ENCODE measurements at regions not wholly inside any gene's neighbourhood (a gene's known extent, or its start where the extent isn't known, plus 50 kb on each side); places are given as distances from the start of the nearest gene placed in this dataset.

DNA sequence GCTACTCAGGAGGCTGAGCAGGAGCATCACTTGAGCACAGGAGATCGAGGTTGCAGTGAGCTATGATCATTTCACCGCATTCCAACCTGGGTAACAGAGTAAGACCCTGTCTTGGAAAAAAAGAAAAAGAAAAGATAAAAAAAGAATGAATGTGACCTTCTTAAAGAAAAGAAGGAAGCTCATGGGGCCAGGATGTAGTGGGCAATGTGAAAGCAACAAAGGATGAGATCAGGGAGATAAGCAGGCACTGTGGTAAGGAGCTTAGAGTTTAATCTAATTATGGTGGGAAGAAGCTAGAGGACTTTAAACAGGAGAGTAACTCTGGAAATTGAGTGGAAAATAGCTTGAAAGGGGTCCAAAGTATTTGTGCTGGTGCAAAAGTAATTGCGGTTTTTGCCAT lies 231.6 kb upstream of the UBE2E2 start:
- DNase-seq (ENCODE audit: low spot score) = no peak
- H3K9me3 Mint-ChIP-seq = peaks cover 8% of the 10 kb centered on the region
- no peak overlapping the region for H3K27ac Mint-ChIP-seq
- ChIA-PET CTCF (interaction anchor here (1.2 kb wide), 1 partner anchor 11 kb away, joined by 3 read pairs; no protein-coding TSS in a partner anchor), POLR2A (no interaction called here)
- no peaks in the 10 kb centered on the region for H3K27me3 Mint-ChIP-seq (ENCODE audit: low read depth)
- H3K4me3 Mint-ChIP-seq = no peak overlapping the region
- TF ChIP-seq PRRX2 (CRISPR knock-in tag; IDR thresholded peaks at IDR 0.05) = no peak
- TF ChIP-seq HMGA2 (CRISPR knock-in tag; IDR thresholded peaks at IDR 0.05) = no peak
- TF ChIP-seq, protein P1, sequence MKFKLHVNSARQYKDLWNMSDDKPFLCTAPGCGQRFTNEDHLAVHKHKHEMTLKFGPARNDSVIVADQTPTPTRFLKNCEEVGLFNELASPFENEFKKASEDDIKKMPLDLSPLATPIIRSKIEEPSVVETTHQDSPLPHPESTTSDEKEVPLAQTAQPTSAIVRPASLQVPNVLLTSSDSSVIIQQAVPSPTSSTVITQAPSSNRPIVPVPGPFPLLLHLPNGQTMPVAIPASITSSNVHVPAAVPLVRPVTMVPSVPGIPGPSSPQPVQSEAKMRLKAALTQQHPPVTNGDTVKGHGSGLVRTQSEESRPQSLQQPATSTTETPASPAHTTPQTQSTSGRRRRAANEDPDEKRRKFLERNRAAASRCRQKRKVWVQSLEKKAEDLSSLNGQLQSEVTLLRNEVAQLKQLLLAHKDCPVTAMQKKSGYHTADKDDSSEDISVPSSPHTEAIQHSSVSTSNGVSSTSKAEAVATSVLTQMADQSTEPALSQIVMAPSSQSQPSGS (CRISPR knock-in tag; IDR thresholded peaks at IDR 0.05; ENCODE audit: borderline replicate concordance, low read depth) = no peak
- TF ChIP-seq SOX15 (CRISPR knock-in tag; IDR thresholded peaks at IDR 0.05) = no peak
- TF ChIP-seq FOXK1 (CRISPR knock-in tag; IDR thresholded peaks at IDR 0.05) = no peak
- TF ChIP-seq, protein P2, sequence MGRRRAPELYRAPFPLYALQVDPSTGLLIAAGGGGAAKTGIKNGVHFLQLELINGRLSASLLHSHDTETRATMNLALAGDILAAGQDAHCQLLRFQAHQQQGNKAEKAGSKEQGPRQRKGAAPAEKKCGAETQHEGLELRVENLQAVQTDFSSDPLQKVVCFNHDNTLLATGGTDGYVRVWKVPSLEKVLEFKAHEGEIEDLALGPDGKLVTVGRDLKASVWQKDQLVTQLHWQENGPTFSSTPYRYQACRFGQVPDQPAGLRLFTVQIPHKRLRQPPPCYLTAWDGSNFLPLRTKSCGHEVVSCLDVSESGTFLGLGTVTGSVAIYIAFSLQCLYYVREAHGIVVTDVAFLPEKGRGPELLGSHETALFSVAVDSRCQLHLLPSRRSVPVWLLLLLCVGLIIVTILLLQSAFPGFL (CRISPR knock-in tag; IDR thresholded peaks at IDR 0.05; ENCODE audit: borderline replicate concordance) = no peak
- no peak for TF ChIP-seq CBFB (CRISPR knock-in tag; IDR thresholded peaks at IDR 0.05; ENCODE audit: low read depth)
- no peak for TF ChIP-seq ELF4 (CRISPR knock-in tag; IDR thresholded peaks at IDR 0.05; ENCODE audit: low read depth)
- no peak for TF ChIP-seq JAZF1 (CRISPR knock-in tag; IDR thresholded peaks at IDR 0.05)
- TF ChIP-seq, protein P3, sequence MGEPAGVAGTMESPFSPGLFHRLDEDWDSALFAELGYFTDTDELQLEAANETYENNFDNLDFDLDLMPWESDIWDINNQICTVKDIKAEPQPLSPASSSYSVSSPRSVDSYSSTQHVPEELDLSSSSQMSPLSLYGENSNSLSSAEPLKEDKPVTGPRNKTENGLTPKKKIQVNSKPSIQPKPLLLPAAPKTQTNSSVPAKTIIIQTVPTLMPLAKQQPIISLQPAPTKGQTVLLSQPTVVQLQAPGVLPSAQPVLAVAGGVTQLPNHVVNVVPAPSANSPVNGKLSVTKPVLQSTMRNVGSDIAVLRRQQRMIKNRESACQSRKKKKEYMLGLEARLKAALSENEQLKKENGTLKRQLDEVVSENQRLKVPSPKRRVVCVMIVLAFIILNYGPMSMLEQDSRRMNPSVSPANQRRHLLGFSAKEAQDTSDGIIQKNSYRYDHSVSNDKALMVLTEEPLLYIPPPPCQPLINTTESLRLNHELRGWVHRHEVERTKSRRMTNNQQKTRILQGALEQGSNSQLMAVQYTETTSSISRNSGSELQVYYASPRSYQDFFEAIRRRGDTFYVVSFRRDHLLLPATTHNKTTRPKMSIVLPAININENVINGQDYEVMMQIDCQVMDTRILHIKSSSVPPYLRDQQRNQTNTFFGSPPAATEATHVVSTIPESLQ (CRISPR knock-in tag; IDR thresholded peaks at IDR 0.05) = no peak
- TF ChIP-seq, protein P4, sequence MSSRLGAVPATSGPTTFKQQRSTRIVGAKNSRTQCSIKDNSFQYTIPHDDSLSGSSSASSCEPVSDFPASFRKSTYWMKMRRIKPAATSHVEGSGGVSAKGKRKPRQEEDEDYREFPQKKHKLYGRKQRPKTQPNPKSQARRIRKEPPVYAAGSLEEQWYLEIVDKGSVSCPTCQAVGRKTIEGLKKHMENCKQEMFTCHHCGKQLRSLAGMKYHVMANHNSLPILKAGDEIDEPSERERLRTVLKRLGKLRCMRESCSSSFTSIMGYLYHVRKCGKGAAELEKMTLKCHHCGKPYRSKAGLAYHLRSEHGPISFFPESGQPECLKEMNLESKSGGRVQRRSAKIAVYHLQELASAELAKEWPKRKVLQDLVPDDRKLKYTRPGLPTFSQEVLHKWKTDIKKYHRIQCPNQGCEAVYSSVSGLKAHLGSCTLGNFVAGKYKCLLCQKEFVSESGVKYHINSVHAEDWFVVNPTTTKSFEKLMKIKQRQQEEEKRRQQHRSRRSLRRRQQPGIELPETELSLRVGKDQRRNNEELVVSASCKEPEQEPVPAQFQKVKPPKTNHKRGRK (CRISPR knock-in tag; IDR thresholded peaks at IDR 0.05; ENCODE audit: borderline replicate concordance) = no peak
- no peak for TF ChIP-seq ZNF219 (CRISPR knock-in tag; IDR thresholded peaks at IDR 0.05; ENCODE audit: borderline replicate concordance)
- TF ChIP-seq, protein P5, sequence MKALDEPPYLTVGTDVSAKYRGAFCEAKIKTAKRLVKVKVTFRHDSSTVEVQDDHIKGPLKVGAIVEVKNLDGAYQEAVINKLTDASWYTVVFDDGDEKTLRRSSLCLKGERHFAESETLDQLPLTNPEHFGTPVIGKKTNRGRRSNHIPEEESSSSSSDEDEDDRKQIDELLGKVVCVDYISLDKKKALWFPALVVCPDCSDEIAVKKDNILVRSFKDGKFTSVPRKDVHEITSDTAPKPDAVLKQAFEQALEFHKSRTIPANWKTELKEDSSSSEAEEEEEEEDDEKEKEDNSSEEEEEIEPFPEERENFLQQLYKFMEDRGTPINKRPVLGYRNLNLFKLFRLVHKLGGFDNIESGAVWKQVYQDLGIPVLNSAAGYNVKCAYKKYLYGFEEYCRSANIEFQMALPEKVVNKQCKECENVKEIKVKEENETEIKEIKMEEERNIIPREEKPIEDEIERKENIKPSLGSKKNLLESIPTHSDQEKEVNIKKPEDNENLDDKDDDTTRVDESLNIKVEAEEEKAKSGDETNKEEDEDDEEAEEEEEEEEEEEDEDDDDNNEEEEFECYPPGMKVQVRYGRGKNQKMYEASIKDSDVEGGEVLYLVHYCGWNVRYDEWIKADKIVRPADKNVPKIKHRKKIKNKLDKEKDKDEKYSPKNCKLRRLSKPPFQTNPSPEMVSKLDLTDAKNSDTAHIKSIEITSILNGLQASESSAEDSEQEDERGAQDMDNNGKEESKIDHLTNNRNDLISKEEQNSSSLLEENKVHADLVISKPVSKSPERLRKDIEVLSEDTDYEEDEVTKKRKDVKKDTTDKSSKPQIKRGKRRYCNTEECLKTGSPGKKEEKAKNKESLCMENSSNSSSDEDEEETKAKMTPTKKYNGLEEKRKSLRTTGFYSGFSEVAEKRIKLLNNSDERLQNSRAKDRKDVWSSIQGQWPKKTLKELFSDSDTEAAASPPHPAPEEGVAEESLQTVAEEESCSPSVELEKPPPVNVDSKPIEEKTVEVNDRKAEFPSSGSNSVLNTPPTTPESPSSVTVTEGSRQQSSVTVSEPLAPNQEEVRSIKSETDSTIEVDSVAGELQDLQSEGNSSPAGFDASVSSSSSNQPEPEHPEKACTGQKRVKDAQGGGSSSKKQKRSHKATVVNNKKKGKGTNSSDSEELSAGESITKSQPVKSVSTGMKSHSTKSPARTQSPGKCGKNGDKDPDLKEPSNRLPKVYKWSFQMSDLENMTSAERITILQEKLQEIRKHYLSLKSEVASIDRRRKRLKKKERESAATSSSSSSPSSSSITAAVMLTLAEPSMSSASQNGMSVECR (CRISPR knock-in tag; IDR thresholded peaks at IDR 0.05; ENCODE audit: borderline replicate concordance) = no peak
- no peak for TF ChIP-seq ZNF317 (CRISPR knock-in tag; IDR thresholded peaks at IDR 0.05; ENCODE audit: borderline replicate concordance, low read depth)
- TF ChIP-seq, protein P6, sequence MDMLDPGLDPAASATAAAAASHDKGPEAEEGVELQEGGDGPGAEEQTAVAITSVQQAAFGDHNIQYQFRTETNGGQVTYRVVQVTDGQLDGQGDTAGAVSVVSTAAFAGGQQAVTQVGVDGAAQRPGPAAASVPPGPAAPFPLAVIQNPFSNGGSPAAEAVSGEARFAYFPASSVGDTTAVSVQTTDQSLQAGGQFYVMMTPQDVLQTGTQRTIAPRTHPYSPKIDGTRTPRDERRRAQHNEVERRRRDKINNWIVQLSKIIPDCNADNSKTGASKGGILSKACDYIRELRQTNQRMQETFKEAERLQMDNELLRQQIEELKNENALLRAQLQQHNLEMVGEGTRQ (CRISPR knock-in tag; IDR thresholded peaks at IDR 0.05) = no peak
- no peak for TF ChIP-seq KAT7 (CRISPR knock-in tag; IDR thresholded peaks at IDR 0.05; ENCODE audit: borderline replicate concordance)
- no peak for TF ChIP-seq ZNF121 (CRISPR knock-in tag; IDR thresholded peaks at IDR 0.05)
- TF ChIP-seq, protein P7, sequence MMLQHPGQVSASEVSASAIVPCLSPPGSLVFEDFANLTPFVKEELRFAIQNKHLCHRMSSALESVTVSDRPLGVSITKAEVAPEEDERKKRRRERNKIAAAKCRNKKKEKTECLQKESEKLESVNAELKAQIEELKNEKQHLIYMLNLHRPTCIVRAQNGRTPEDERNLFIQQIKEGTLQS (CRISPR knock-in tag; conservative IDR thresholded peaks at IDR 0.05) = no peak
- TF ChIP-seq, protein P8, sequence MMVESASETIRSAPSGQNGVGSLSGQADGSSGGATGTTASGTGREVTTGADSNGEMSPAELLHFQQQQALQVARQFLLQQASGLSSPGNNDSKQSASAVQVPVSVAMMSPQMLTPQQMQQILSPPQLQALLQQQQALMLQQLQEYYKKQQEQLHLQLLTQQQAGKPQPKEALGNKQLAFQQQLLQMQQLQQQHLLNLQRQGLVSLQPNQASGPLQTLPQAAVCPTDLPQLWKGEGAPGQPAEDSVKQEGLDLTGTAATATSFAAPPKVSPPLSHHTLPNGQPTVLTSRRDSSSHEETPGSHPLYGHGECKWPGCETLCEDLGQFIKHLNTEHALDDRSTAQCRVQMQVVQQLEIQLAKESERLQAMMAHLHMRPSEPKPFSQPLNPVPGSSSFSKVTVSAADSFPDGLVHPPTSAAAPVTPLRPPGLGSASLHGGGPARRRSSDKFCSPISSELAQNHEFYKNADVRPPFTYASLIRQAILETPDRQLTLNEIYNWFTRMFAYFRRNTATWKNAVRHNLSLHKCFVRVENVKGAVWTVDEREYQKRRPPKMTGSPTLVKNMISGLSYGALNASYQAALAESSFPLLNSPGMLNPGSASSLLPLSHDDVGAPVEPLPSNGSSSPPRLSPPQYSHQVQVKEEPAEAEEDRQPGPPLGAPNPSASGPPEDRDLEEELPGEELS (CRISPR knock-in tag; IDR thresholded peaks at IDR 0.05) = no peak
- TF ChIP-seq, protein P9, sequence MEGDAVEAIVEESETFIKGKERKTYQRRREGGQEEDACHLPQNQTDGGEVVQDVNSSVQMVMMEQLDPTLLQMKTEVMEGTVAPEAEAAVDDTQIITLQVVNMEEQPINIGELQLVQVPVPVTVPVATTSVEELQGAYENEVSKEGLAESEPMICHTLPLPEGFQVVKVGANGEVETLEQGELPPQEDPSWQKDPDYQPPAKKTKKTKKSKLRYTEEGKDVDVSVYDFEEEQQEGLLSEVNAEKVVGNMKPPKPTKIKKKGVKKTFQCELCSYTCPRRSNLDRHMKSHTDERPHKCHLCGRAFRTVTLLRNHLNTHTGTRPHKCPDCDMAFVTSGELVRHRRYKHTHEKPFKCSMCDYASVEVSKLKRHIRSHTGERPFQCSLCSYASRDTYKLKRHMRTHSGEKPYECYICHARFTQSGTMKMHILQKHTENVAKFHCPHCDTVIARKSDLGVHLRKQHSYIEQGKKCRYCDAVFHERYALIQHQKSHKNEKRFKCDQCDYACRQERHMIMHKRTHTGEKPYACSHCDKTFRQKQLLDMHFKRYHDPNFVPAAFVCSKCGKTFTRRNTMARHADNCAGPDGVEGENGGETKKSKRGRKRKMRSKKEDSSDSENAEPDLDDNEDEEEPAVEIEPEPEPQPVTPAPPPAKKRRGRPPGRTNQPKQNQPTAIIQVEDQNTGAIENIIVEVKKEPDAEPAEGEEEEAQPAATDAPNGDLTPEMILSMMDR (IDR thresholded peaks at IDR 0.05) = no peak
- 0 out of 2 replicates have a peak, but pooled peaks cover 5% of the 10 kb centered on the region for H3K4me1 Mint-ChIP-seq
- no peak for ATAC-seq
- no peaks in the 10 kb centered on the region for H3K36me3 Mint-ChIP-seq

All from WTC11 (cell line).